ENCODE measurements at regions not wholly inside any gene's neighbourhood (a gene's known extent, or its start where the extent isn't known, plus 50 kb on each side); places are given as distances from the start of the nearest gene placed in this dataset.
"Not testable (repeated sequence)": the region's sequence is repeated elsewhere in the genome, so short reads cannot be mapped to it uniquely, and the experiment has no call there.

- DNase-seq (ENCODE audit: low read depth in 1 of 2, low spot score in 1 of 2), result no peak
Measured at GRCh38 chr7:9671979-9672917, 1238.8 kb downstream of the NXPH1 start.

DNA sequence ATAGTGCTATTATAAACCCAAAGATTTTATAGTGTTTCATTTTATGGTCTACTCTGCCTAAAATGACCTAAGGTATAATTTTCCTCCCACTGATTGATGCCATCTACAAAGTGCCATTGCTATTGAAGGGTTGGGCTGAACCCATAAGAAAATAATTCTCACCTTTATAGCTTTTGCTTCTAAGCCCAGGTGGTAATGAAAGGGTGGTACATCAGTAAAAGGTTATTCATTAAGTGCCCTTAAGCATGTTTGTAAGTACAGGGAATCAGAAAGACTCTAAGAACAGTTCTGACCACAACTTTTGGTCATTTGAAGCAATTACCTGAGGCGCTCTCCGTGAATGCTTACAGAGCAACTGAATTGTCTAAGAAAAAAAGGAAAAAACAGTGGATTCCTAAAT lies 1247.3 kb downstream of the NXPH1 start:
- no peak for DNase-seq (ENCODE audit: low read depth in 1 of 2, low spot score in 1 of 2)

GRCh38 chr7:9681284-9681683 lies 1247.9 kb downstream of the NXPH1 start:
- DNase-seq (ENCODE audit: low read depth in 1 of 2, low spot score in 1 of 2), result no peak

- DNase-seq (ENCODE audit: low read depth in 1 of 2, low spot score in 1 of 2), result no peak
Measured at GRCh38 chr7:9691286-9691685, 1257.9 kb downstream of the NXPH1 start.

- DNase-seq (ENCODE audit: low read depth in 1 of 2, low spot score in 1 of 2), result no peak
Measured at GRCh38 chr7:9698375-9698774, 1265.0 kb downstream of the NXPH1 start.

GRCh38 chr7:9709216-9709615 lies 1264.5 kb upstream of the PHF14 start:
- no peak for DNase-seq (ENCODE audit: low read depth in 1 of 2, low spot score in 1 of 2)

DNA sequence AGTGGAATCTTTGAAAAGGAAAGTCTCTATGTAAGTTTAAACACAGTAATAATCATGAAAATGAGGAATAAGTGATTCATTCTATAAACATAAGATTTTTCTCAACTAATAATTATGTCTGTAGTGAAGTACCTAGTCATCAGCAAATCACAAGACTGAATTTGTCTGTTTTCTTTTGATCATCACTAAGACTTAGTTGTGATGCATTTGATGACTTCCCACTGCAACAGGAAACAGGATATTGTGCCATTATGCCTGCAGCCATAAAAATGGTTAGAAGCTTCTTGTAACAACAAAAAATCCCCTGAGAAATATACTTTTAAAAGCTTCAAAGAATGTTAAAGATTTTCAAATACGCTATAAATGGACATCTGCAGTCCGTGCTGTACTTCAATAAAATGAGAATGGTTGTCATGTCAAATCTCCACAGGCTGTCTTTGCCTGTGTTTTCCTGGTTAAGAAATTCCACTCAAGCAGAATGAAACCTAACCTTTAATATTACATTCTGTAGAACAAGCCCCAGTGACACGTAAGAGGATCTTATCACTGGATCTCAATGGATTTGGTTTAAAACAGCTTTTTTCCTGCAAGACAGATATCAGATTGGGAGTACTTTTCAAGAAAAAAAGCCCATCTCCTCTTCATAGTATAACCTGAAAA lies 1262.3 kb upstream of the PHF14 start:
- no peak for DNase-seq (ENCODE audit: low read depth in 1 of 2, low spot score in 1 of 2)

DNA sequence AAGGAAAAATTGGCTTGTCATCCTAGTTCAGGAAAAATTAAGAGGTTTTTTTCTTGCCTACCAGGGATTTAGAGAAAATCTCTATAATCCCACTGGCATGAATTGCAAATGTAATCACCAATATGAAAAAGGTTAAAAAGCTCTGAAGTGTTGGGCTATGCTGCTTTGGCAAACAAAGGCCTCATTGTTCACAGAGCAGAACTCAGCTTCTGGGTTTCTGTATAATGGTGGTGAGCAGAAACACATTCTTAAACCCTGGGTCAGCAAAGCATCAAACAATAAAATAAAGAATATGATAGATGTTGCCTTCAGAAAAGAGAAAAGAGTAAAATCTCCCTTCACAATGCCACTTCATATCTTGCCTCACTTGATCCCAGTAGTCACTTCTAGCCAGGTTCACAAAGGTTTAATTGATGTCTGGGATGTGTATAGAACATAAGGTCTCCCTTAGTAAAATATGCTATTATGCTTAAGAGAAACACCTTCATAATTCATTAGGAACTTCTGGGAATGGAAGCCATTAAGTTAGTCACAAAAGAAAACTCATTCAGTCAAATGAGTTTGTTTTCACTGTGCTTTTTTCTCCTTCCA lies 1255.5 kb upstream of the PHF14 start:
- no peak for DNase-seq (ENCODE audit: low read depth in 1 of 2, low spot score in 1 of 2)

GRCh38 chr7:9719303-9719702 lies 1254.4 kb upstream of the PHF14 start:
- no peak for DNase-seq (ENCODE audit: low read depth in 1 of 2, low spot score in 1 of 2)

DNA sequence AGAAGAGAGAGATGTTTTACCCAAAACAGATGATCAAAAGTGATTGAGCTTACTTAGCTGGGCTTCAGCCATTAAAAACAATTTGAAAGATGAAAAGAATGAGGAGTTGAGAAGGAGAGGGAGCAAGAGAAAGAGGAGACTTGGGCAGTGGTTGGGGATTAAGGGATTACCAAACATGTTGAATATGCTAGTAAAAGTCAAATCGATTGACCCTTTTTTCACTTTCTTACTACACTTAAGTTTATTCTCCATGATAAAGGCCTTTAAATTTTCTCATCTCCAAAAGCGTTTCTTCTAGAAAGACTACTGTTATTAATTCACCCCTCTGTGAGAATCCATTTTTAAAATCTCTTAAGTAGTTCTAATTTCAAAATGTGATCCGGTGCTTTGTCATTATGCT lies 1254.0 kb upstream of the PHF14 start:
- no peak for DNase-seq (ENCODE audit: low read depth in 1 of 2, low spot score in 1 of 2)

DNA sequence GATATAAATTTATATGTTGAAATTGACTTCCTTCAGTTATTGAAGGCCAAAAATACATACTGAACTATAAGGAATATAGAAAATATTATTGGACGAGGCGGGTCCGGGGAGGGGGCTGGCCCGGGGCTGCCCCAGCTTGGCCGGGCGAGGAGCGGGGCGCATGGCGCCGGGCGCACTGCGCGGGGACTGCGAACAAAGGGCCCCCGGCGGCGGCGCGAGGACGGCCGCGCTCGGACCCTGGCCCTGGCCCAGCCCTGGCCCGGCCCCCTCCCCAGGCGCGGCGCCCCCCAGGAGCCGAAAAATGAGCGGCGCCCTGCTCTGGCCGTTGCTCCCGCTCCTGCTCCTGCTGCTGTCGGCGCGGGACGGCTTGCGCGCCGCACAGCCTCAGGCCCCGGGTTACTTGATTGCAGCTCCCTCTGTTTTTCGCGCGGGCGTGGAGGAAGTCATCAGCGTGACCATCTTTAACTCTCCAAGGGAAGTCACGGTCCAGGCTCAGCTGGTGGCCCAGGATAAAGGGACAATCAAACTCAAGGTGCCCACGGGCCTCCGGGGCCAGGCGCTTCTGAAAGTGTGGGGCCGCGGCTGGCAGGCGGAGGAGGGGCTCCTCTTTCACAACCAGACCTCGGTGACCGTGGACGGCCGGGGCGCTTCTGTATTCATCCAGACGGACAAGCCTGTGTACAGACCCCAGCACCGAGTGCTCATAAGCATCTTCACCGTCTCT lies 1247.6 kb upstream of the PHF14 start:
- not testable (repeated sequence) for DNase-seq (ENCODE audit: low read depth in 1 of 2, low spot score in 1 of 2)

DNA sequence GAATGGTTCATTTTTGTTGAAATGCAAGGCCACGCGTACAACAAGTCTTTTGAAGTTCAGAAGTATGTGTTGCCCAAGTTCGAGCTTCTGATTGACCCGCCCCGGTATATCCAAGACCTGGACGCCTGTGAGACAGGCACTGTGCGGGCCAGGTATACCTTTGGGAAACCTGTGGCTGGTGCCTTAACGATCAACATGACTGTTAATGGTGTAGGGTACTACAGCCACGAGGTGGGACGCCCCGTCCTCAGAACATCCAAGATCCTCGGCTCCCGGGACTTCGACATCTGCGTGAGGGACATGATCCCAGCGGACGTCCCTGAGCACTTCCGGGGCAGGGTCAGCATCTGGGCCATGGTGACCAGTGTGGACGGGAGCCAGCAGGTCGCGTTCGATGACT lies 1246.9 kb upstream of the PHF14 start:
- not testable (repeated sequence) for DNase-seq (ENCODE audit: low read depth in 1 of 2, low spot score in 1 of 2)

- not testable (repeated sequence) for DNase-seq (ENCODE audit: low read depth in 1 of 2, low spot score in 1 of 2)
Measured at GRCh38 chr7:9727467-9727869, 1246.2 kb upstream of the PHF14 start.

GRCh38 chr7:9728014-9728657 lies 1245.5 kb upstream of the PHF14 start:
- DNase-seq (ENCODE audit: low read depth in 1 of 2, low spot score in 1 of 2), result not testable (repeated sequence)

- DNase-seq (ENCODE audit: low read depth in 1 of 2, low spot score in 1 of 2), result no peak
Measured at GRCh38 chr7:9752033-9752432, 1221.6 kb upstream of the PHF14 start.

GRCh38 chr7:9761224-9761623 lies 1212.4 kb upstream of the PHF14 start:
- no peak for DNase-seq (ENCODE audit: low read depth in 1 of 2, low spot score in 1 of 2)

DNA sequence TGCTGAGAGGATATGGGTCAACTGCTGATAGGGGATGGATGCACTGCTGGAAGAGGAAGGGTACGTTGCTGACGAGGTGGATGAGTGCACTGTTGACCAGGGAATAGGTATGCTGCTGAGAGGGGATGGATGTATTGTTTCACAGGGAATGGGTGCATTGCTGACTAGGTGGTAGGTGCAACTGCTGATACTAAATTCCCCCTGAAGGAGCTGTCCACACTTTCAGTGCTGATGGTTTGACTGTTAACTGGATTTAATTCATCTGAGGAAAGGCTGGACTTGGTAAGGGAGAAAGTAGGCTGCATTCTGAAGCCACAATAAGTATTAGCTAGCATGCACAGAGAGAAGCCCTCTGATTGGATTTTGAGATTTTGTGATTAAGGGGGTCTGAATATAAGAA lies 1196.8 kb upstream of the PHF14 start:
- no peak for DNase-seq (ENCODE audit: low read depth in 1 of 2, low spot score in 1 of 2)

DNA sequence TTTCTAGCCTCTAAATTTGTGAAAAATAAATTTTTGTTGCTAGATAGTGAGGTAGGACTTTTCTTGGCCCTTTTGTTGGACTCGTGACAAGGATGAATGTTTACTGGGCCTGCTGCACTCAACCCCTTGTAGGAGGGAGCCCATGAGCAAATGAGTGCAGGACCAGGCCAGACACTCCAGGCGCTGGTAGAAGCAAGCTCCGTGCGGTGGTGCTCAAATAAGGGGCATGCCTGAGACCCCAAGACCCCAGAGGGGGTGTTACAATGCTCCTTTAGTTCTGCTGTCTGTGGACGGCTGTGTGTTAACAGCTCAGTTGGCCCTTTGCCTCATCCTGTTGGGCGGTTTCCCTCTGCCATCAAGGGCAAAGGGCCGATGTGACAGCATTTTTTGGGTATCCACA lies 1195.3 kb upstream of the PHF14 start:
- no peak for DNase-seq (ENCODE audit: low read depth in 1 of 2, low spot score in 1 of 2)

DNA sequence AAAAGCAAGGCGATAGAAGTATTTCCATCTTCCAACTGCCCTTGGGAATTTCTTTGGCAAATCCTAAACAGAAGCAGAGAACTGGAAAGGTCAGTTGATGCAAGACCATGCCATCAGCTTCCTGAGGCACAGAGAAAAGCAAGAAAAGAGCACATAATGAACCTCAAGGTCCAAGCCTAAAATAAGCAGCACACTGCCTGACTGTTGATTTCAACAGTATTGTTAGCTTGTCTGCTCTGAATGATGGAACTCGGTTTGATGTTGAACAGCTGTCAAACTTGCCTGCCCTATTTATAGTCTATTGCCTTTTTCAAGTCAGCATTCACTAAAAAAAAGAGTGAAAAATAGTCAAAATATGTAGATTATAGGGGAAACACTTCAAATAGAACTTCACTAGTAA lies 1192.0 kb upstream of the PHF14 start:
- no peak for DNase-seq (ENCODE audit: low read depth in 1 of 2, low spot score in 1 of 2)

GRCh38 chr7:9782275-9782674 lies 1191.4 kb upstream of the PHF14 start:
- DNase-seq (ENCODE audit: low read depth in 1 of 2, low spot score in 1 of 2), result no peak

- no peak for DNase-seq (ENCODE audit: low read depth in 1 of 2, low spot score in 1 of 2)
Measured at GRCh38 chr7:9785211-9785610, 1188.5 kb upstream of the PHF14 start.

Data from activated CD4-positive, alpha-beta T cell treated with anti-CD3 and anti-CD28 coated beads, Interleukin-2, amount 50 U/mL, for 24 hours (primary cell).